SK-N-SH (cell line): ENCODE measurements at regions not wholly inside any gene's neighbourhood (a gene's known extent, or its start where the extent isn't known, plus 50 kb on each side); places are given as distances from the start of the nearest gene placed in this dataset.

ENCODE experiments used
- CTCF ChIA-PET: fragments of 300-600, 350-600 bp; formaldehyde crosslinking; extraction: SDS; loops from one replicate; lab custom pipeline; 2021; lab: Yijun Ruan, JAX
- POLR2A ChIA-PET: fragments of 350-600 bp; sonication (Branson Sonifier 250); formaldehyde crosslinking; extraction: SDS; loops from one replicate; lab custom pipeline; 2020; ENCODE audit warnings: antibody characterized with exemption, inconsistent platforms; lab: Yijun Ruan, JAX
- DNase-seq: peaks from one replicate; pipeline ENCODE4 v3.0.0; 2012
- H2AFZ ChIP-seq: fragments of 200-600 bp; sonication (generic); 2 replicates; pipeline ENCODE4 v1.8.1; 2016; ENCODE audit warnings: antibody characterized with exemption, mild to moderate bottlenecking, low read depth
- H3F3A ChIP-seq: fragments of 200-600 bp; sonication (generic); replicated peaks from 2 replicates; pipeline ENCODE3; 2016; ENCODE audit warnings: antibody characterized with exemption, mild to moderate bottlenecking; ENCODE audit not compliant: insufficient read depth
- H3K27ac ChIP-seq, 2 experiments: fragments of 200-500 bp in 1 of 2; fragments of 200-600 bp in 1 of 2; sonication (Bioruptor generic) in 1 of 2; sonication (generic), shearing (Covaris generic) in 1 of 2; 2 replicates each; pipeline versions ENCODE4 v1.5.1 to v1.6.1; 2014 to 2016; ENCODE audit warnings: low read depth in 2 of 2, inconsistent platforms in 1 of 2, low read length in 1 of 2, mild to moderate bottlenecking in 1 of 2, mixed read lengths in 1 of 2
- H3K27me3 ChIP-seq: fragments of 200-600 bp; sonication (generic), shearing (Covaris generic); 2 replicates; pipeline ENCODE4 v1.6.1; 2016; ENCODE audit warnings: mixed run types; ENCODE audit not compliant: insufficient read depth
- H3K36me3 ChIP-seq, 2 experiments: fragments of 200-500 bp in 1 of 2; fragments of 200-600 bp in 1 of 2; sonication (Bioruptor generic) in 1 of 2; sonication (generic) in 1 of 2; replicated peaks in 1 of 2; 2 replicates each; pipeline versions ENCODE3 to v1.5.1; 2014 to 2016; ENCODE audit warnings: low read length in 1 of 2, mild to moderate bottlenecking in 1 of 2; ENCODE audit not compliant: insufficient read depth in 2 of 2, control insufficient read depth in 1 of 2
- H3K4me1 ChIP-seq, 2 experiments: fragments of 200-500 bp in 1 of 2; fragments of 200-600 bp in 1 of 2; sonication (Bioruptor generic) in 1 of 2; sonication (generic), shearing (Covaris generic) in 1 of 2; 2 replicates each; pipeline versions ENCODE4 v1.5.1 to v1.6.1; 2014 to 2016; ENCODE audit warnings: low read depth in 1 of 2, low read length in 1 of 2, mixed run types in 1 of 2; ENCODE audit not compliant: insufficient read depth in 2 of 2, control insufficient read depth in 1 of 2
- H3K4me2 ChIP-seq: fragments of 200-600 bp; sonication (generic), shearing (Covaris generic); 2 replicates; pipeline ENCODE4 v1.6.1; 2017; ENCODE audit warnings: mixed run types
- H3K4me3 ChIP-seq, 2 experiments: fragments of 200-500 bp in 1 of 2; fragments of 200-600 bp in 1 of 2; sonication (Bioruptor generic) in 1 of 2; sonication (generic), shearing (Covaris generic) in 1 of 2; 2 replicates each; pipeline versions ENCODE4 v1.5.1 to v1.8.1; 2014 to 2016; ENCODE audit warnings: low read depth in 2 of 2, inconsistent platforms in 1 of 2, low read length in 1 of 2, mild to moderate bottlenecking in 1 of 2, mixed read lengths in 1 of 2, moderate library complexity in 1 of 2
- H3K79me2 ChIP-seq: fragments of 200-600 bp; sonication (generic); 2 replicates; pipeline ENCODE4 v1.8.1; 2017; ENCODE audit warnings: mild to moderate bottlenecking; ENCODE audit not compliant: insufficient read depth
- H3K9ac ChIP-seq: fragments of 200-600 bp; sonication (generic); 2 replicates; pipeline ENCODE4 v1.6.1; 2017; ENCODE audit warnings: mixed run types
- H3K9me2 ChIP-seq: fragments of 200-600 bp; sonication (generic); 2 replicates; pipeline ENCODE4 v1.6.1; 2017; ENCODE audit warnings: mixed run types
- H3K9me3 ChIP-seq: fragments of 200-600 bp; sonication (generic); 2 replicates; pipeline ENCODE4 v1.6.1; 2017; ENCODE audit warnings: mixed run types, mild to moderate bottlenecking, moderate library complexity
- H4K20me1 ChIP-seq: fragments of 200-600 bp; sonication (generic); 2 replicates; pipeline ENCODE4 v1.6.1; 2017; ENCODE audit warnings: mild to moderate bottlenecking, mixed run types; ENCODE audit not compliant: insufficient read depth
- CHD2 ChIP-seq: fragments of 150-350 bp; IDR thresholded peaks from 2 replicates; pipeline ENCODE4 v1.6.1; 2018; ENCODE audit warnings: low read length; ENCODE audit not compliant: partially characterized antibody
- CTCF ChIP-seq: fragments of 200-600 bp; sonication (generic); IDR thresholded peaks from 2 replicates; pipeline ENCODE4 v1.6.1; 2017; ENCODE audit warnings: antibody characterized with exemption, mild to moderate bottlenecking, moderate library complexity
- GABPA ChIP-seq: IDR thresholded peaks from 2 replicates; pipeline ENCODE4 v1.4.0; 2012; ENCODE audit warnings: low read depth, mild to moderate bottlenecking
- GATA2 ChIP-seq: sonication (generic); formaldehyde crosslinking; IDR thresholded peaks from 2 replicates; pipeline ENCODE4 v1.5.0; 2020; ENCODE audit warnings: mild to moderate bottlenecking, missing genetic modification reagents
- IRF3 ChIP-seq: fragments of 150-350 bp; IDR thresholded peaks from 2 replicates; pipeline ENCODE4 v1.6.1; 2016; ENCODE audit warnings: mild to moderate bottlenecking, low read depth, low read length
- JUND ChIP-seq: IDR thresholded peaks from 2 replicates; pipeline ENCODE4 v1.4.0; 2012
- MAX ChIP-seq: IDR thresholded peaks from 2 replicates; pipeline ENCODE4 v1.4.0; 2012; ENCODE audit warnings: low read depth
- MEF2A ChIP-seq: IDR thresholded peaks from 2 replicates; pipeline ENCODE4 v1.4.0; 2012; ENCODE audit warnings: low read depth, borderline replicate concordance
- MXI1 ChIP-seq: IDR thresholded peaks from 2 replicates; pipeline ENCODE4 v1.6.1; 2012; ENCODE audit warnings: mild to moderate bottlenecking, low read depth, low read length, improper control_type of control experiment
- NFIC ChIP-seq: IDR thresholded peaks from 2 replicates; pipeline ENCODE4 v1.4.0; 2012; ENCODE audit warnings: borderline replicate concordance
- PBX3 ChIP-seq: IDR thresholded peaks from 2 replicates; pipeline ENCODE4; 2012
- POLR2AphosphoS5 ChIP-seq: IDR thresholded peaks from 2 replicates; pipeline ENCODE4 v1.6.1; 2012; ENCODE audit warnings: low read depth, low read length
- RAD21 ChIP-seq: IDR thresholded peaks from 2 replicates; pipeline ENCODE4 v1.6.1; 2012; ENCODE audit warnings: mild to moderate bottlenecking, low read length
- RCOR1 ChIP-seq: fragments of 150-350 bp; IDR thresholded peaks from 2 replicates; pipeline ENCODE4 v1.6.1; 2017; ENCODE audit warnings: antibody characterized with exemption, low read length
- RFX5 ChIP-seq: IDR thresholded peaks from 2 replicates; pipeline ENCODE4 v1.6.1; 2012; ENCODE audit warnings: mild to moderate bottlenecking, improper control_type of control experiment, low read length
- TEAD4 ChIP-seq: IDR thresholded peaks from 2 replicates; pipeline ENCODE4 v1.4.0; 2012; ENCODE audit warnings: mild to moderate bottlenecking, borderline replicate concordance; ENCODE audit not compliant: insufficient read depth
- USF1 ChIP-seq: IDR thresholded peaks from 2 replicates; pipeline ENCODE4 v1.4.0; 2012; ENCODE audit warnings: low read depth, borderline replicate concordance
- USF2 ChIP-seq: fragments of 150-350 bp; IDR thresholded peaks from 2 replicates; pipeline ENCODE4 v1.6.1; 2017; ENCODE audit warnings: antibody characterized with exemption, low read length, low read depth, borderline replicate concordance
- YY1 ChIP-seq: IDR thresholded peaks from 2 replicates; pipeline ENCODE4 v1.4.0; 2012; ENCODE audit warnings: low read depth, mild to moderate bottlenecking
- ZBTB33 ChIP-seq: IDR thresholded peaks from 2 replicates; pipeline ENCODE4 v1.4.0; 2012; ENCODE audit warnings: low read depth, borderline replicate concordance
- WGBS: methylation state at CpG from one replicate; pipeline ENCODE4 v1.1.6; 2017; ENCODE audit warnings: low lambda C conversion rate; 5-methylcytosine and 5-hydroxymethylcytosine counted together

- Histone ChIP-seq H3K9me3 (no peaks in the 10 kb centered on the region), H3K9ac (no peak overlapping the region), H3K4me1 (no peaks in the 10 kb centered on the region; a peak in 2 of 4 replicates), H3K9me2 (no peaks in the 10 kb centered on the region), H3F3A (no peaks in the 10 kb centered on the region), H2AFZ (no peak overlapping the region), H3K36me3 (no peaks in the 10 kb centered on the region), H3K4me3 (no peak overlapping the region), H3K27ac (no peak overlapping the region), H3K27me3 (no peaks in the 10 kb centered on the region), H4K20me1 (no peaks in the 10 kb centered on the region), H3K4me2 (no peak overlapping the region), H3K79me2 (no peaks in the 10 kb centered on the region)
- 35% methylated on average over 3 of the region's 3 CpGs for WGBS
- ChIA-PET CTCF (no interaction called here), POLR2A (no interaction called here)
- no peak for DNase-seq
- TF ChIP-seq POLR2AphosphoS5 (no peak), RCOR1 (no peak), JUND (no peak), USF2 (no peak), GABPA (no peak), USF1 (no peak), RFX5 (no peak), YY1 (no peak), CTCF (no peak), CHD2 (no peak), MAX (no peak), RAD21 (no peak)
These were observed 434.8 kb downstream of the CCER1 start for GRCh38 chr12:90520002-90520734.

- Histone ChIP-seq H3K9me2 (no peaks in the 10 kb centered on the region), H3K4me3 (no peak overlapping the region), H3K9ac (no peak overlapping the region), H3K9me3 (no peaks in the 10 kb centered on the region), H3K36me3 (no peaks in the 10 kb centered on the region), H4K20me1 (no peaks in the 10 kb centered on the region), H3K4me1 (peaks cover 0 to 3% of the 10 kb centered on the region in 2 experiments; a peak in 2 of 4 replicates), H2AFZ (no peak overlapping the region), H3K27me3 (no peaks in the 10 kb centered on the region), H3F3A (no peaks in the 10 kb centered on the region), H3K27ac (no peak overlapping the region), H3K79me2 (no peaks in the 10 kb centered on the region), H3K4me2 (no peak overlapping the region)
- CTCF ChIA-PET: no interaction called here
- POLR2A ChIA-PET: no interaction called here
- DNase-seq: no peak
- TF ChIP-seq MAX (no peak), TEAD4 (no peak), MXI1 (no peak), NFIC (no peak), GATA2 (CRISPR knock-in tag) (no peak), MEF2A (no peak), RCOR1 (no peak), PBX3 (no peak), IRF3 (no peak), ZBTB33 (no peak)
These were observed 435.7 kb downstream of the CCER1 start for GRCh38 chr12:90519285-90519684.
